GM21737 (cell line): ENCODE measurements at regions not wholly inside any gene's neighbourhood (a gene's known extent, or its start where the extent isn't known, plus 50 kb on each side); places are given as distances from the start of the nearest gene placed in this dataset.
A peak's percentile ranks its signal among the peaks of the same experiment; 100 is the strongest.
"Not testable (repeated sequence)": the region's sequence is repeated elsewhere in the genome, so short reads cannot be mapped to it uniquely, and the experiment has no call there.

Source experiments
- ATAC-seq: cut with Tn5 transposase; IDR thresholded peaks from one replicate; pipeline ENCODE4 v1.9.1; 2021; ENCODE audit warnings: mild to moderate bottlenecking, moderate library complexity; ENCODE audit not compliant: unreplicated experiment

DNA sequence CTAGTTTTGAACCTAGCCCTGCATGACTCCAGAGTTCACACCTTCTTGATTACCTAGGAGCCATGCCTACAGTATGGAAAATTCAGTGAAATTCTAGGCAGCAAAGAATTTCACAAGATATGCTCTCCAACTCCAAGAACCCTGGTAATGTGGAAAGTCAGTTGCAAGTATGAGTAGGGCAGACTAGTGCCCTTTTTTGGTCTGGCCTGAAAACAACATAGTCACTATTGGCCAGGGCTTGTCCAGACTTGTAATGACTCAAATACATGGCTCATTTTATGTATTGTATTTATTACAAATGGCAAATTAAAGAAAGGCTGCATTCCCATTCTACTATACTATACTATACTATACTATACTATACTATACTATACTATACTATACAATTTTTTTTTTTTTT lies 160.4 kb downstream of the ESM1 start:
- ATAC-seq: no peak

DNA sequence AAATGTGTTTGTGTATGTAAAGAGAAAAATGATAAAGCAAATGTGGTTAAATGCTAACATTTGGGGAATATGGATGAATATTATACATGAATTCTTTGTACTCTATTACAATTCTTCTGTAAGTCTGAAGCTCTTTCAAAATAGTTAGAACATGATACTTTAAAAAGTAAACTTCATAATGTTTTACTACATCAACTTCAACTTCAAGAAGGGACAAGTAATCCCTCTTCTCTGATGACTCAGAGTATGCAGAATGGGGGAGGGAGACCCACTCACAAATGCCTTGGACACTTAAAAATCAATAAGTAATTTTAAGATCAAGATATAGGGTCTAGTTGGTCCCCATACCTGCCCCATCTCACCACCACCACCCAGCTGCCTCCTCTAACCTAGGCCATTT lies 162.4 kb downstream of the ESM1 start:
- ATAC-seq: no peak

DNA sequence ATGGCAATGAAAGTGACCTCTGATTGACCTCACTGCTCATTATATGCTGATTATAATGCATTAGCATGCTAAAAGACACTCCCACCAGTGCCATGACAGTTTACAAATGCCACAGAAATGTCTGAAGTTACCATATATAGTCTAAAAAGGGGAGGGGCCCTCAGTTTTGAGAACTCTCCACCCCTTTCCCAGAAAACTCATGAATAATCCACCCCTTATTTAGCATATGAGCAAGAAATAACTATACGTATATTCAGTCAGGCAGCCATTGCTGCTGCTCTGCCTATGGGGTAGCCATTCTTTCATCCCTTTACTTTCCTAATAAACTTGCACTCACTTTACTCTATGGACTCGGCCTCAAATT lies 163.1 kb downstream of the ESM1 start:
- no peak for ATAC-seq

DNA sequence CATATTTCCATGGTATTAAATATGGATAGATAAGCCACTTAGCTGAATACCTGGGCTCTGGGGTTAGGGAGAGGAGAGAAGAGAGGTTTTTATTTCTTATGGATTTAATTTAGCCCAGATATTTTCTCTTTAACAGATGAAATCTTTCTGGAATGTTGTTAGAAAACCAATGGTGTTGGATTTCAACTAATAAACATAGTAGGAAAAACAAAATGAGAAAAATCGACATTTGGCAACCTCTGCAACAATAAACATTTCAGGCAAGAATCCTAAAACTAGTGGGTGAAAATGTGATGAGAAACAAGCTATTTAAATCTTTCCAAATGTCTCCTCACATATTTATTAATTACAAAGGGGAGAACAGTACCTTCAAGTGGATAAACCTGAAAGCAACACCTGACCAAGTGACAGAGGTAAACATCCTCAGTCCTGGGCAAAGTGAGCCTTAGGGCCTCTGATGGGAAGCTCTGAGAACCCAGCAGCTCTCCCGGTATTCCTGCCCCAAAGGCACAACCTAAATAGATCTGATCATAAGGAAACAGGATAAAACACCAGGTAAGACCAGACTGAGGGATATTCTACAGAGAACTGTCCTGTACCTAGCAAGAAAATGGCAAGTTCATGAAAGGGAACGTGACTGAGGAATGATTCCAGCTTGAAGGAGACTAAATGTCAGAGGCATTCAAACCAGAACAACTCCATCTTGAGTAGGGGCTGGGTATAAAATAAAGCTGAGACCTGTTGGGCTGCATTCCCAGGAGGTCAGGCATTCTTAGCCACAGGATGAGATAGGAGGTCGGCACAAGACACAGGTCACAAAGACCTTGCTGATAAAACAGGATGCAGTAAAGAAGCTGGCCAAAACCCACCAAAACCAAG lies 163.7 kb downstream of the ESM1 start:
- ATAC-seq: no peak

DNA sequence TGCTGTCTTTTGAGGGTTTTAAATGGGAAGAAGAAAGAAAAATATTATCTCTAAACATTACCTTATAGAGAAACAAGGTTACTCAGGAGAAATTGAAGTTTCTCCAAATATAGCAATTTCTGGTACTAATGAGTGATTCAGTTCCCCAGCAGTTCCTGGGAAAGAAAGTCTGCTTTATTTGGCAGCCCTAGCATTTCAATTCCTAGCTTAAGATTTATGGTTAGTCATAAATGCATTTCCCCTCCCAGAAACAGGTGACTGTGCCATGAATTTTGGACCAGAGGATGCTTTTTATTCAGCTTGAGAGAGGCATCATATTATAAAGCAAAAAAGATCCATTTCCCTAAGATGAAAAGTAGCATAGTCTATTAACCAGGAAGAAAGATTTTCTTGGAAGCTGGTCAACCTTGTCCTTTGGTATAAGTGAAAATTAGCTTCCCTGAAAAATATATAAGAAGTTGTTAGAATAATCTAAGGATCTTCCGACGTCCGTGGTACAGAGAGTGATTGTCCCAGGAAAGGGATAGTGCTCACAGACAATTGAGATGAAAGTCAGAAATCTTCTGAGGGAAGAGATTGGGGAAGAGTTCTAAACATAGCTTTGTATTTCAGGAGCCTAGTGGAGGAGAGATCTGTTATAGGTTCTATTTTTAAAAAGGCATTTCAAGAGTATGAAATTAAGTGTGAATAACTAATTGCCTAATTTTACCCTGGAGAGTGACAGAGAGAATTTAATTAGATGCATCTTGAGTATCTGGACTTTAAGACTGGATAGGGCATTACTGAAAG lies 164.9 kb downstream of the ESM1 start:
- no peak for ATAC-seq

DNA sequence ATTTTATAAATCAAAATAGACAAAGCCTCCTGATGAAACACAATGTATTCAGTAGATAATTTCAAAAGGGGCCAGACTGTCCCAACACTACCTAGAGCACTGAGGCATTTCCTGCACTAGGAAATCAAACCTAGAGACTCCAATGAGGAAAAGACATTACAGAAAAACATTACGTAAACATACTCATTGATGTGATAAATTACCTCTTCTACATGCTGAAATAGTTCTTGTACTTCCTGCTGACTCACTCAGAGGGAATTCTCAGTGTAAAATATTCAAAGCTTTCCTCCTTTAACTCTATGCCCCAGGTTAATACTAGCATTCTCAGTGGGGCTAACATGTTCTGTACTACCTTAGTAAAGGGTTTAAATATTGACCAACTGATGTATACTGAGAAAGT lies 178.0 kb downstream of the ESM1 start:
- no peak for ATAC-seq

DNA sequence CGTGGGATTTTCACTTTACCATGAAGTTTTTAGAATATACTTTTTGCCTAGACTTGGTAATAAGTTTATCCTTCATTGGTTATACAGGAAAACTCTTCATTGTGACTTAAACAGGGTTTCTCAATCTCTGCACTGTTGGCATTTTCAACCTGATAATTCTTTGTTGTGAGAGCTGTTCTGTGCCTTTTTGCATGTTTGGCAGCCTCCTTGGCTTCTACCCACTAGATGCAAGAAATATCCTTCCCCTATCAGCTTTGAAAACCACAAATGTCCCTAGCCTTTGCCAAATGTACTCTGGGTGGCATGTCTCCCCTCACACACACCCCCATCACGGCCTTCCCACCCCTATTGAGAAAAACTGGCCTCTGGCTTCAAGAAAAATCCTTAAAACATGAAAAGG lies 180.9 kb downstream of the ESM1 start:
- no peak for ATAC-seq

DNA sequence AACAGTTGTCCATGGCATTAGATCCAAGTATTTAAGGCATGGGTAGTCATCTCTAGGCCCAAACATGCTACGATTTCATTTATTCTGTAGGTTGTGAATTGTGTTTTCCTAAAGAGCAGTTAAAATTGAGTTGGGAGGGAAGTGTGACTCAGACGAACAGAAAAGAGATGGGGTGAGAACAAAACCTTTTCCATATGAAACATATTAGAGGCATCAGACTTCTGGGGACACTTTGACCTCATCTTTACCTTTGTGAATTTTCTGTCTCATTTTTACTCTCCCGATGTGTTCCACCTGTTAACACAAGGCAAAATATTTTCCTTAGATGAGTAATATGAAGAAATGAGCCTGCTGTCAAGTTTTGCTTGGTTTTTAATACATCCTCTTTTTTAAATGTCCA lies 181.3 kb downstream of the ESM1 start:
- no peak for ATAC-seq

DNA sequence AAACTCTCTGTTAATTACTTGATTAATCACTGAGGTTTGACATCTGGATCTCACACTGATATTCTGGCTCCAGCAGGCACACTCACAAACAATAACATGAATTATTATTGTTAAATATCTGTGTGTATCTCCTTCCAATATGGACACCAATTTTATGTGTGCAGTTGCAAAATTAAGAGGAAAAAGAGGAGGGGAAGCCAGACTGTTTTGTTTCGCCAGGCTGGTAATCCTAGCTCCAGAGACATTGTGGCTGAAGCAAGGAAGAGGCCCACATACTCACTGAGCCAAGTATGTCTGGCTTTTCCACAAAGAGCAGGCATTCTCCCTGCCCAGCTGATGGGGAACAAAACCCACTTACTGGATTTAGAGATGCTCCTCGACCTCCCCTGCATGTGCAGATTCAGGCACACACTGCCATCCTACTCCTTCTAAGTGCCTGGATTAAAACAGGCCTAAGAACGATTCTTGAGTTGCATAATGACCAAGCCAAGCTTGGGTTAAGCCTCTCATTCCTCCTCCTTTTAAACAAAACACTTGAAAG lies 181.9 kb downstream of the ESM1 start:
- no peak for ATAC-seq

DNA sequence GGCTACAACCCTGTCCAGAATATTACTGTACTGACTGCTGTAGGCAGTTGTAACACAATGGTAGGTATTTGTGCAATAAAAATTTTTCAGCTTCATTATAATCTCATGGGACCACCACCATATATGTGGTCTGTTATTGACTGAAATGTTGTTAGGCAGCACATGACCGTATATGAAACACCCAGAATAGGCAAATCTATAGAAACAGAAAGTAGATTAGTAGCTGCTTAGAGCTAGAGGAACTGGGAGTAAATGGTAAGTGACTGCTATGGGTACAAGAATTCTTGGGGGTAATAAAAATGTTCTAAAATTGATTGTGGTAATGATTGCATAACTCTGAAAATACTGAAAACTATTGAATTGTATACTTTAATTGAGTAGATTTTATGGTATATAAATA lies 185.7 kb downstream of the ESM1 start:
- ATAC-seq: no peak

DNA sequence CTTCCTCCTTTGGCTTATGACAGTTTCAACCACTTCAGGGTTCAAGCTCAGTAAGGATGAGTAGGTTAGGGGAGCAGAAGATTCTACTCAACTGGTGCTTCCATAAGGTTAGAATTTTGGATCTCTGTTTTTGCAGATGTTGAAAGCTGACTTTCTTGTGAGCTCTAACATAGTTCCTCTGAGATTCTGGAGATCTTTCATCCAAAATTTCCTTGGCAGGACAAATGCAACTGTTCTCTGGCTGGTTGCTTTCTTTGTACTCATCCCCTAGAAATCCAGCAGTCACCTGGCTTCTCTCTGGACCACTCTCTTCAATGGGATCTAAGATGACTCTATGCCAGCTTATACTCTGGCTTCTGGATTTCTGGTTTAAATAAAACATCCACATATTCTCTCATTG lies 189.6 kb downstream of the ESM1 start:
- no peak for ATAC-seq

DNA sequence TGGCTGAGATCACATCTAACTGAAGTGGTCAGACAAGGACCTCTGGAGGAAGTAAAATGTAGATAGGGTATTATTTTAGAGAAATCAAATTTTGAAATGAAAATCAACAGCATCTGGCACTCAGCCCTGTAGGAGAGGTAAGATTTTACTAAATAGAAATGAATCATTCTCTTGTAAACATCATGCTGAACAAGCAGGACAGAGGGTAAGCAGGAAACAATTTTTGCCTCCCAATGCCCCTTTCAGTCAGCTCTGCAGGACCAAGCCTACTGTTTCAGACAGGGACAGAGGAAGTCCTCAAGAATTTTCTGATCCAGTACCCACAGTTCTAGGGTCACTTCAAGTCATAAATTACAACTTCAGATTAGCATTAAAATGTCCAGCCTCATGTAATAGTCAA lies 190.1 kb downstream of the ESM1 start:
- ATAC-seq: no peak

DNA sequence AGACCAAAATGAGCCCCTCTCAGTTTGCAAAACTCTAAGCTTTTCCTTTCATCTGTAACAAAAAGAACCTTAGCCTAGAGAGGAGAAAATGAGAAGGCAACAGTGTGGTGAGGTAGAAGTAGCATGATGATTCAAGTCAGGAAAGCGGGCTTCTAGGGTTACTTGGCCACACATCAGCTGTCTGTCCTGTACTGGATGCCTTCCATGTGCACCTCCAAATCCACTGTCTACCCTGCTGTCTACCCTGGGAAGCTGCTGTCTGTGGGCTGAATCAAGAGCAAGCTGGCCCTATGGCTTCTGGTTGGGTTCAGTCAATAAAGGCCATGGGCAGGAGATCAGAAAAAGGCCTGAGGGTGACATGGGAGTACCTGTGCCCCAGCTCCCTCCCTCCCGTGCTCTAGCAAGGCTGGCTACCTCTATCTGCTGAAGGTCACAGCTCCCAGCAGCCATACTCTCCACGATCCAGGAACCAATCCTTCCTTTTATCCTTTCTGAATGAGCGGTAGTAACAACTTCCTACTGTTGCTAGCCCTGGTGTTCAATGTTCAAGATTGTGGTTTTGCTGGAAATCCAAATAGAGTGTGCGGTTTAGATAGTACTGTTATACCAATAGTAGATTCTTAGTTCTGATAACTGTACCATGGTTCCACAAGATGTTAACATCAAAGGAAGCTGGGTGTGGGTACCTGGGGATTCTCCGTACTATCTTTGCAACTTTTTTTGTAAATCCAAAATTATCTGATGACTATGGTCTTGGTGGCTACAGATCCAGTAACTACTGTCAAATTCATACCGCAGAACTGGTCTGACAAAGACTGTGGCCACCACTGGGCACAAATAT lies 191.0 kb downstream of the ESM1 start:
- ATAC-seq: no peak

DNA sequence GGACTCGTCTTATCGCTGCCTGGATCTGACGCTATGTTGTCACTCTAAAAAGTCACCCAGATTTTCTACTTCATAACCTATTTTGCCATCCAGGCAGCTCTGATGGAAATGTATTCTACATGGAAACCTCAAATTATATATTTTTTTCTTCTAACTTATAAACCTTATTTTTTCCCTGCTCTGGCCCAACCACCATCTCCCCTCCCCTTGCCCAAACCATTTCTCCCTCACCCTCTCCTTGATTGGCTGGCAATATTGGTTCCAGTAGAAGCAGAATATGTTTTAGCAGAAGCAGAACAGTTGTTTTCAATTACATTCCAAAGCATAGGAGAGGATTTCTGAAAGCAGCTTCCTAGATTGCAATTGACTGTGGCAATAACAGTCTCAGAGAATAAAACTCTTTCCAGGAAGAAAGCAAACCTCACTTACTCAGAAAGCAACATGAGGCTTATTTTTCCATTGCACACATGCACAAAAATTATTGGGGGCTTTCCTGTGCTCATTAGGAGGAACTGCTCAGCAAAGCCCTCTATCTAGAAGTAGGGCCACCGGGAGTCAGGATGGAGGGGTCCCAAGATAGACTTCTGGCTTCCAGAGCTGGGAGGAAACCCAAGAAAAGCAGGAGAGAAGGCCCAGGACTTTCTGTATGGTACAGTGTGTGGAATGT lies 191.8 kb downstream of the ESM1 start:
- no peak for ATAC-seq

DNA sequence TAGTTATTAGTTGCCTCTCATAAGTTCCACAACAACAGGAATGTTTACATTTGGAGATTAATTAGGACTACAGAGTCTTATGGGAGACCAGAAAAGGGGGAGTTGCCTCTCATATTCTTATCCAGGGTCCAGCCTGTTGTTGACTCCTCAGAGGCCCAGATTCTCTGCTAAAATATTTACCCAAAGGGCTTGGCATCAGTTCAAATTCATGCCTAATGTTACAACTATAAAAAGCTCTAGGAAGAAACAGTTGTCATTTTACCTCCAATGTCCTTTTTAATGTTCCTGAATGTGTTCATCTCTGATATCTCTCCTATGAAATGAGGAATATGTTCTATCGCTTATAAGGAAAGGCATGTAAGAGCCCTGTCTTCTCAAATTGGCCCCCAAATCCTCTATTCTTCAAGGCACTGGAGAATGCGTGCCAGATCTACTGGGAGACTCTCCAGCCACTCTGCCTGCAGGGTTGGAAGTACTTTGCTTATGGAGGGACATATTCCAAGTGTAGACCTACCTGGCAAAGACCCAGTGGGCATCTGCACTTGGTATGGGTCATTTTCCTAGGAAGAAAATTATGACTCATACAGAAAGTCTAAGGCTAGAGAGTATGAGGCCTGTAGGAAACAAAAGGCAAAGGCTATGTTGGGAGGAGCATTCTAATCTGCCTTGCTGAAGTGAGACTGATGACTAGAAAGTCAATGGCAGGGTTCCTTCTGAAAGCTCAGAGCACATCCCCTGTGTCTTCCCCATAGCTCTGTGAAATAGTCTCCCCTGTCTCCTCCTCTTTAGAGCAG lies 192.6 kb downstream of the ESM1 start:
- no peak for ATAC-seq

DNA sequence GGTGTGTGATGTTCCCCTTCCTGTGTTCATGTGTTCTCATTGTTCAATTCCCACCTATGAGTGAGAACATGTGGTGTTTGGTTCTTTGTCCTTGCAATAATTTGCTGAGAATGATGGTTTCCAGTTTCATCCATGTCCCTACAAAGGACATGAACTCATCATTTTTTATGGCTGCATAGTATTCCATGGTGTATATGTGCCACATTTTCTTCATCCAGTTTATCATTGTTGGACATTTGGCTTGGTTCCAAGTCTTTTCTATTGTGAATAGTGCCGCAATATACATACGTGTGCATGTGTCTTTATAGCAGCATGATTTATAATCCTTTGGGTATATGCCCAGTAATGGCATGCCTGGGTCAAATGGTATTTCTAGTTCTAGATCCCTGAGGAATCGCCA lies 197.5 kb downstream of the ESM1 start:
- not testable (repeated sequence) for ATAC-seq

DNA sequence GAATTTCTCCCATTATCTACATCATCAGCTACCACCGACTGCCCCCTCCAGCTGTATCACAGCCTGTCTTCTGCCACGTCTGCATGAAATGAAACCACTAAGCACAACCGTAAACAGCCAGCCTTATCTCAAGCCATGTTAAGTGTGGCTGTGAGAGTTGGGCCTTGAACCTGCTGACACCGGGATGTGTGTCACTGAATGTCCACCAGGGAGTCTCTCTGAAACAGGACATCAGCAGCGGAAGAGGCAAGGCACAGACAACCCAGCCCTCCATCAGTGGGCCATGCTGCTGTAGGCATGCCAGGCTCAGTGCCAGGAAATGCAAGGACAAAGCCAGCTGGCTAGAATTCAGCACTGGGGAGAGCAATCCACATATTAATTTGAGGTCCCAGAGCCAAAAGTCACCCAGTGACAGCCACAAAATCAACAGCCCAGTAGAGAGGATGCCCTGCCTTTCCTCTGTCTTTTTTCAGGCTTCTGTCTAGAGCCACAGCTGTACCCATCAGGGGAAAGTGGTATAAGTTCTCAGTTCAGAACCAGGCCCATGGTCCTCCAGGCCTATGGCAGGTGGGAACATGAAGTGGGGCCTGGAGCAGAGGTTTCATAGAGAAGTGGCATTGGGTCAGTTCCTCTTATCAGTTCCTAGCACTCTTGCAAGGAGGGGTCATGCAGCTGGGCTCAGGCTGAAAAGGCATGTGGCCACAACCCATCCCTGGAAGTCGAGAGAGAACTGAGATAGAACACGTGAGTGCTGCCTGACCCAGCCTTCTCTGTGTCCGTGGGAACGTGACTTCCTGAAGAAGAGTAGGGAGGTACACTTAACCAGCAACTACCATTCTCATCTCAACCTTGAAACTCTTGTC lies 199.4 kb downstream of the ESM1 start:
- peak; percentile 84 for ATAC-seq

DNA sequence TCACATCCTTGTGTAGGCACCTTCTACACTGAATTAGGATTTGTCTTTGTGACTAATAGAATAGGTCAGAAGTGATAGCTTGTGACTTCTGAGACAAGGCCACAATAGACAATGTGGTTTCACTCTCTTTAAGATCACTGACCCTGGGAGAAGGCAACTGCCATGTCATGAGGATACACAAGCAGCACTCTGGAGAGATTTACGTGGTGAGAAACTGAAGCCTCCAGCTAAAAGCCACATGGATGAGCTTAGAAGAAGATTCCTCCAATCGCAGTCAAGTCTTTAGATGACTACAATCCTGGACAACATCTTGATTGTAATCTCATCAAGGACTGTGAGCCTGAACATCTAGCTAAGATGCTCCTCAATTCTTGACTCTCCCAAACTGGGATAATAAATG lies 206.6 kb downstream of the ESM1 start:
- no peak for ATAC-seq

DNA sequence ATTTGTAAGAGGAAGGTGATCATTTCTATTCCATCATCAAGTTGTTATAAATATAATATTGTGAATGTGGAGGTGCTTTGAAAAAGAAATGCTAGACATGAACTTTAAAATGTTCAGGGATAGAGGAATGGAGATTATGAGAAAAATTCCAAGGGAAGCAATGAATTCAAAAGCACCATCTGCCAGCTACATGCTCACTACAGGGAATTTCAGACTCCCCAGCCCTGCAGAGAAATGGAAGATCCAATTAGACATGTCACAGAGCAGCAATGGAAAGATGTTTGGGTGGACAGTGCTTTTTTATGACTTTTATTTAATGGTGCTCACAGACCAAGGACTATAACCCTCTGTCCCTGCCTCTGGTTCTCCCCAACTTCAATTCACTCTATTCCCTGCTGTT lies 209.7 kb downstream of the ESM1 start:
- no peak for ATAC-seq
